Muscle of arm (tissue), 1 donor: ENCODE measurements at regions not wholly inside any gene's neighbourhood (a gene's known extent, or its start where the extent isn't known, plus 50 kb on each side); places are given as distances from the start of the nearest gene placed in this dataset.
A peak's percentile ranks its signal among the peaks of the same experiment; 100 is the strongest.

Experiments used
- DNase-seq: peaks from one replicate; pipeline ENCODE4 v3.0.0-alpha.2; 2013

GRCh38 chr4:43781125-43781524 is 667.5 kb downstream of the KCTD8 start:
- DNase-seq, result no peak

- no peak for DNase-seq
Observed at GRCh38 chr4:43782391-43782790, 666.2 kb downstream of the KCTD8 start.

- DNase-seq, result no peak
Observed at GRCh38 chr4:43816116-43816515, 632.5 kb downstream of the KCTD8 start.

GRCh38 chr4:43822621-43823020 is 626.0 kb downstream of the KCTD8 start:
- DNase-seq, result no peak

GRCh38 chr4:43835869-43836268 is 612.7 kb downstream of the KCTD8 start:
- no peak for DNase-seq

GRCh38 chr4:43837171-43837570 is 611.4 kb downstream of the KCTD8 start:
- no peak for DNase-seq

GRCh38 chr4:43837604-43838003 is 611.0 kb downstream of the KCTD8 start:
- no peak for DNase-seq

GRCh38 chr4:43842594-43842993 is 606.0 kb downstream of the KCTD8 start:
- no peak for DNase-seq

- no peak for DNase-seq
Observed at GRCh38 chr4:43843501-43843900, 605.1 kb downstream of the KCTD8 start.

GRCh38 chr4:43846111-43846587 is 602.5 kb downstream of the KCTD8 start:
- DNase-seq, result no peak

GRCh38 chr4:43853565-43854264 is 594.9 kb downstream of the KCTD8 start:
- DNase-seq, result no peak

GRCh38 chr4:43855283-43855682 is 593.3 kb downstream of the KCTD8 start:
- no peak for DNase-seq

GRCh38 chr4:43864616-43865146 is 583.9 kb downstream of the KCTD8 start:
- DNase-seq, result no peak

GRCh38 chr4:43867908-43868307 is 580.7 kb downstream of the KCTD8 start:
- DNase-seq, result no peak

GRCh38 chr4:43875655-43876054 is 573.0 kb downstream of the KCTD8 start:
- no peak for DNase-seq

GRCh38 chr4:43882470-43882869 is 566.1 kb downstream of the KCTD8 start:
- DNase-seq, result no peak

- no peak for DNase-seq
Observed at GRCh38 chr4:43886196-43886595, 562.4 kb downstream of the KCTD8 start.

GRCh38 chr4:43898836-43899235 is 549.8 kb downstream of the KCTD8 start:
- DNase-seq, result no peak

GRCh38 chr4:43903456-43903855 is 545.2 kb downstream of the KCTD8 start:
- no peak for DNase-seq

- DNase-seq, result no peak
Observed at GRCh38 chr4:43918377-43918776, 530.2 kb downstream of the KCTD8 start.

- DNase-seq, result peak; percentile 2
Observed at GRCh38 chr4:43932448-43932847, 516.2 kb downstream of the KCTD8 start.

GRCh38 chr4:43943998-43944397 is 504.6 kb downstream of the KCTD8 start:
- DNase-seq, result no peak

GRCh38 chr4:43959976-43960375 is 488.6 kb downstream of the KCTD8 start:
- no peak for DNase-seq

GRCh38 chr4:43968011-43968410 is 480.6 kb downstream of the KCTD8 start:
- DNase-seq, result no peak
